ENCODE measurements at regions not wholly inside any gene's neighbourhood (a gene's known extent, or its start where the extent isn't known, plus 50 kb on each side); places are given as distances from the start of the nearest gene placed in this dataset.

GRCh38 chr11:30092518-30092917 is 75.7 kb upstream of the KCNA4 start:
- BruUV-seq (replicated peaks) = no TSS peak
- Histone ChIP-seq H3K4me1 (ENCODE audit: control insufficient read depth, insufficient read depth, low read length) (no peaks in the 10 kb centered on the region), H3K9me3 (ENCODE audit: control insufficient read depth, insufficient read depth, low read length) (no peaks in the 10 kb centered on the region), H2BK120ac (ENCODE audit: low read depth, low read length) (no peak overlapping the region), H2BK15ac (ENCODE audit: low read depth, low read length) (no peak overlapping the region), H4K8ac (ENCODE audit: low read depth in 2 of 2, low read length in 2 of 2) (no peak overlapping the region), H3K27ac (ENCODE audit: insufficient read depth, low read length) (no peak overlapping the region), H4K5ac (ENCODE audit: low read depth, low read length) (no peak overlapping the region), H3K79me1 (ENCODE audit: low read depth in 1 of 2, low read length in 2 of 2) (no peaks in the 10 kb centered on the region), H3K14ac (replicated peaks; ENCODE audit: low read depth, low read length) (no peak overlapping the region), H3K9me1 (ENCODE audit: insufficient read depth, low read length) (no peaks in the 10 kb centered on the region), H2AFZ (replicated peaks; ENCODE audit: low read length, poor library complexity) (no peak overlapping the region), H2BK5ac (ENCODE audit: low read depth, low read length, poor library complexity, severe bottlenecking) (no peak overlapping the region), H3K56ac (ENCODE audit: extremely low read depth, insufficient read depth, low read length) (no peak overlapping the region), H4K20me1 (ENCODE audit: insufficient read depth, low read length) (no peaks in the 10 kb centered on the region), H2AK5ac (ENCODE audit: low read depth, low read length) (no peak overlapping the region), H4K91ac (ENCODE audit: insufficient read depth, low read depth, low read length) (no peak overlapping the region), H2AK9ac (replicated peaks; ENCODE audit: low read depth, low read length, poor library complexity) (no peak overlapping the region), H3K36me3 (ENCODE audit: control insufficient read depth, insufficient read depth, low read length) (no peaks in the 10 kb centered on the region), H3K4me3 (ENCODE audit: insufficient read depth, low read depth, low read length) (no peak overlapping the region), H3K18ac (ENCODE audit: low read depth, low read length) (no peak overlapping the region), H2BK20ac (ENCODE audit: low read depth, low read length) (no peak overlapping the region), H3K23ac (ENCODE audit: low read depth, low read length) (no peak overlapping the region), H3K27me3 (ENCODE audit: control insufficient read depth, insufficient read depth, low read length) (no peaks in the 10 kb centered on the region), H3K9ac (ENCODE audit: low read depth, low read length) (no peak overlapping the region), H3K4me2 (ENCODE audit: low read depth, low read length) (no peak overlapping the region), H3K4ac (ENCODE audit: low read depth, low read length) (no peak overlapping the region)
- POLR2A ChIA-PET (ENCODE audit: unreplicated experiment) = no interaction called here
- intact Hi-C loops (cut with micrococcal nuclease) = no loop called here
- TF ChIP-seq NFE2L2 (IDR thresholded peaks at IDR 0.05; ENCODE audit: low read depth, low read length) (no peak), CEBPB (IDR thresholded peaks at IDR 0.05; ENCODE audit: low read depth, low read length) (no peak), BHLHE40 (IDR thresholded peaks at IDR 0.05; ENCODE audit: low read depth, low read length) (no peak), MXI1 (IDR thresholded peaks at IDR 0.05; ENCODE audit: borderline replicate concordance, low read depth, low read length) (no peak), SMC3 (IDR thresholded peaks at IDR 0.05; ENCODE audit: low read depth, low read length) (no peak), ELK1 (IDR thresholded peaks at IDR 0.05; ENCODE audit: borderline replicate concordance, low read depth, low read length) (no peak), POLR2A (IDR thresholded peaks at IDR 0.05; ENCODE audit: low read depth, low read length) (no peak), RAD21 (IDR thresholded peaks at IDR 0.05; ENCODE audit: low read length) (no peak), CHD1 (IDR thresholded peaks at IDR 0.05; ENCODE audit: low read depth, low read length) (no peak), RCOR1 (IDR thresholded peaks at IDR 0.05; ENCODE audit: insufficient replicate concordance, low read length) (no peak), USF2 (IDR thresholded peaks at IDR 0.05; ENCODE audit: low read depth, low read length) (no peak), MAFK (IDR thresholded peaks at IDR 0.05; ENCODE audit: low read depth, low read length) (no peak), MAZ (IDR thresholded peaks at IDR 0.05; ENCODE audit: borderline replicate concordance, low read depth, low read length) (no peak), CTCF (conservative IDR thresholded peaks at IDR 0.05; ENCODE audit: low read depth, low read length) (no peak), RFX5 (IDR thresholded peaks at IDR 0.05; ENCODE audit: low read depth, low read length) (no peak), FOS (IDR thresholded peaks at IDR 0.05; ENCODE audit: low read depth, low read length) (no peak)
- no peak for DNase-seq
- ATAC-seq (ENCODE audit: low read depth) = no peak
- dilution Hi-C loops (cut with HindIII; ENCODE audit: low sequenced_read_pairs, unreplicated experiment) = no loop called here
- in situ Hi-C loops (cut with MboI; ENCODE audit: low sequenced_read_pairs) = no loop called here
- CTCF ChIA-PET = no interaction called here

Data from IMR-90 (cell line).